HEK293 (cell line): ENCODE measurements at regions not wholly inside any gene's neighbourhood (a gene's known extent, or its start where the extent isn't known, plus 50 kb on each side); places are given as distances from the start of the nearest gene placed in this dataset.

Source experiments
- CTCF ChIA-PET: fragments of 350-600 bp; formaldehyde crosslinking; extraction: SDS; loops from one replicate; lab custom pipeline; 2021; ENCODE audit warnings: antibody characterized with exemption; lab: Yijun Ruan, JAX
- POLR2A ChIA-PET: fragments of 300-600 bp; formaldehyde crosslinking; extraction: SDS; loops from one replicate; lab custom pipeline; 2020; ENCODE audit warnings: antibody characterized with exemption, inconsistent platforms; lab: Yijun Ruan, JAX
- H3K27ac ChIP-seq: fragments of 200-500 bp; sonication (Bioruptor generic); 2 replicates; pipeline ENCODE4 v1.5.1; 2014; ENCODE audit warnings: low read depth, low read length, control low read depth, inconsistent platforms; ENCODE audit errors: extremely low read depth
- H3K36me3 ChIP-seq, 2 experiments: fragments of 200-500 bp in 1 of 2; sonication (Bioruptor generic) in 1 of 2; 1 replicate in 1 of 2; 2 replicates in 1 of 2; pipeline ENCODE4 v1.5.1; 2014 to 2017; ENCODE audit warnings: inconsistent platforms in 2 of 2, low read length in 2 of 2; ENCODE audit not compliant: control insufficient read depth in 2 of 2, insufficient read depth in 1 of 2
- H3K4me1 ChIP-seq: fragments of 200-500 bp; sonication (Bioruptor generic); 2 replicates; pipeline ENCODE4 v1.5.1; 2014; ENCODE audit warnings: mild to moderate bottlenecking, low read length, inconsistent platforms; ENCODE audit not compliant: control insufficient read depth, insufficient read depth
- H3K4me3 ChIP-seq: 2 replicates; pipeline ENCODE4 v1.5.1; 2011; ENCODE audit warnings: low read depth, mild to moderate bottlenecking, control low read depth, low read length, moderate library complexity
- H3K9me3 ChIP-seq: fragments of 200-500 bp; sonication (Bioruptor generic); 2 replicates; pipeline ENCODE4 v1.5.1; 2014; ENCODE audit warnings: low read depth, low read length, inconsistent platforms; ENCODE audit not compliant: control insufficient read depth, insufficient read depth
- FEZF1 ChIP-seq: fragments of 450-650 bp; formaldehyde crosslinking; IDR thresholded peaks from 2 replicates; pipeline ENCODE4 v1.5.1; 2016; ENCODE audit warnings: missing biosample characterization, missing genetic modification characterization
- GLI4 ChIP-seq: fragments of 450-650 bp; formaldehyde crosslinking; IDR thresholded peaks from 2 replicates; pipeline ENCODE4 v1.5.1; 2016; ENCODE audit warnings: missing biosample characterization, missing genetic modification characterization
- KLF8 ChIP-seq: fragments of 450-650 bp; formaldehyde crosslinking; IDR thresholded peaks from 2 replicates; pipeline ENCODE4 v1.5.1; 2016; ENCODE audit warnings: missing biosample characterization, missing genetic modification characterization
- KLF9 ChIP-seq: fragments of 450-650 bp; formaldehyde crosslinking; IDR thresholded peaks from 2 replicates; pipeline ENCODE4 v1.5.1; 2016; ENCODE audit warnings: missing biosample characterization, missing genetic modification characterization, low read depth
- PBX3 ChIP-seq: sonication (generic); formaldehyde crosslinking; IDR thresholded peaks from 2 replicates; pipeline ENCODE4 v1.8.1; 2022; ENCODE audit warnings: mild to moderate bottlenecking, moderate library complexity, missing genetic modification reagents
- PRDM4 ChIP-seq: fragments of 450-650 bp; formaldehyde crosslinking; IDR thresholded peaks from 2 replicates; pipeline ENCODE4 v1.5.1; 2017; ENCODE audit warnings: missing biosample characterization, missing genetic modification characterization
- PRDM6 ChIP-seq: fragments of 450-650 bp; formaldehyde crosslinking; IDR thresholded peaks from 2 replicates; pipeline ENCODE4 v1.5.1; 2017; ENCODE audit warnings: missing biosample characterization, missing genetic modification characterization
- ZBTB48 ChIP-seq: fragments of 450-650 bp; formaldehyde crosslinking; IDR thresholded peaks from 2 replicates; pipeline ENCODE4 v1.5.1; 2016; ENCODE audit warnings: missing biosample characterization, missing genetic modification characterization
- ZBTB49 ChIP-seq: fragments of 450-650 bp; formaldehyde crosslinking; IDR thresholded peaks from 2 replicates; pipeline ENCODE4 v1.5.1; 2016; ENCODE audit warnings: missing biosample characterization, missing genetic modification characterization, low read depth
- ZFP3 ChIP-seq: fragments of 450-650 bp; formaldehyde crosslinking; IDR thresholded peaks from 2 replicates; pipeline ENCODE4 v1.5.1; 2016; ENCODE audit warnings: low read depth, missing biosample characterization, missing genetic modification characterization
- ZFP41 ChIP-seq: fragments of 450-650 bp; formaldehyde crosslinking; IDR thresholded peaks from 2 replicates; pipeline ENCODE4 v1.5.1; 2016; ENCODE audit warnings: missing biosample characterization, missing genetic modification characterization, borderline replicate concordance
- ZIC2 ChIP-seq: fragments of 450-650 bp; formaldehyde crosslinking; IDR thresholded peaks from 2 replicates; pipeline ENCODE4 v1.5.1; 2016; ENCODE audit warnings: missing biosample characterization, missing genetic modification characterization
- ZNF140 ChIP-seq: fragments of 450-650 bp; formaldehyde crosslinking; IDR thresholded peaks from 2 replicates; pipeline ENCODE4 v1.5.1; 2016; ENCODE audit warnings: missing biosample characterization, missing genetic modification characterization
- ZNF157 ChIP-seq: fragments of 450-650 bp; formaldehyde crosslinking; IDR thresholded peaks from 2 replicates; pipeline ENCODE4 v1.5.1; 2016; ENCODE audit warnings: missing biosample characterization, missing genetic modification characterization
- ZNF16 ChIP-seq: fragments of 450-650 bp; formaldehyde crosslinking; IDR thresholded peaks from 2 replicates; pipeline ENCODE4 v1.5.1; 2016; ENCODE audit warnings: low read depth, missing biosample characterization, missing genetic modification characterization
- ZNF175 ChIP-seq: fragments of 450-650 bp; formaldehyde crosslinking; IDR thresholded peaks from 2 replicates; pipeline ENCODE4 v1.5.1; 2016; ENCODE audit warnings: missing biosample characterization, missing genetic modification characterization
- ZNF280C ChIP-seq: fragments of 450-650 bp; formaldehyde crosslinking; IDR thresholded peaks from 2 replicates; pipeline ENCODE4 v1.5.1; 2016; ENCODE audit warnings: missing biosample characterization, missing genetic modification characterization
- ZNF488 ChIP-seq: fragments of 450-650 bp; formaldehyde crosslinking; IDR thresholded peaks from 2 replicates; pipeline ENCODE4 v1.5.1; 2016; ENCODE audit warnings: missing biosample characterization, missing genetic modification characterization
- ZNF544 ChIP-seq: fragments of 450-650 bp; formaldehyde crosslinking; IDR thresholded peaks from 2 replicates; pipeline ENCODE4 v1.5.0; 2017; ENCODE audit warnings: missing biosample characterization, missing genetic modification characterization
- ZNF561 ChIP-seq: fragments of 450-650 bp; IDR thresholded peaks from 2 replicates; pipeline ENCODE4 v1.5.1; 2018; ENCODE audit warnings: missing biosample characterization, missing genetic modification characterization, borderline replicate concordance
- ZNF571 ChIP-seq: fragments of 450-650 bp; formaldehyde crosslinking; IDR thresholded peaks from 2 replicates; pipeline ENCODE4 v1.5.0; 2017; ENCODE audit warnings: missing biosample characterization, missing genetic modification characterization
- ZNF585B ChIP-seq: fragments of 450-650 bp; formaldehyde crosslinking; IDR thresholded peaks from 2 replicates; pipeline ENCODE4 v1.5.1; 2016; ENCODE audit warnings: missing biosample characterization, missing genetic modification characterization
- ZNF660 ChIP-seq: fragments of 450-650 bp; IDR thresholded peaks from 2 replicates; pipeline ENCODE4 v1.5.1; 2018; ENCODE audit warnings: missing biosample characterization, mild to moderate bottlenecking, missing genetic modification characterization
- ZNF776 ChIP-seq: fragments of 450-650 bp; formaldehyde crosslinking; IDR thresholded peaks from 2 replicates; pipeline ENCODE4 v1.5.0; 2017; ENCODE audit warnings: missing biosample characterization, missing genetic modification characterization, borderline replicate concordance
- ZSCAN16 ChIP-seq: fragments of 450-650 bp; formaldehyde crosslinking; IDR thresholded peaks from 2 replicates; pipeline ENCODE4 v1.5.1; 2016; ENCODE audit warnings: missing biosample characterization, missing genetic modification characterization

- TF ChIP-seq PRDM4 (tag by site-specific recombination) (no peak), PRDM6 (tag by site-specific recombination) (no peak)
These were observed 177.1 kb upstream of the LCORL start (continued) for GRCh38 chr4:18198653-18199052.

- Histone ChIP-seq H3K9me3 (no peaks in the 10 kb centered on the region), H3K36me3 (no peaks in the 10 kb centered on the region), H3K4me1 (no peaks in the 10 kb centered on the region), H3K27ac (no peak overlapping the region), H3K4me3 (no peak overlapping the region)
- TF ChIP-seq KLF9 (tag by site-specific recombination) (no peak), FEZF1 (tag by site-specific recombination) (no peak), PBX3 (CRISPR knock-in tag) (no peak), ZSCAN16 (tag by site-specific recombination) (no peak), ZFP41 (tag by site-specific recombination) (no peak), ZNF175 (tag by site-specific recombination) (no peak), ZNF571 (tag by site-specific recombination) (no peak), ZNF776 (tag by site-specific recombination) (no peak), KLF8 (tag by site-specific recombination) (no peak)
- ChIA-PET POLR2A (no interaction called here), CTCF (no interaction called here)
These were observed 175.9 kb upstream of the LCORL start for GRCh38 chr4:18197467-18197866.

- Histone ChIP-seq H3K4me3 (no peak overlapping the region), H3K9me3 (no peaks in the 10 kb centered on the region), H3K4me1 (no peaks in the 10 kb centered on the region), H3K36me3 (no peaks in the 10 kb centered on the region), H3K27ac (no peak overlapping the region)
- ChIA-PET CTCF (no interaction called here), POLR2A (no interaction called here)
- no peak for TF ChIP-seq ZNF280C (tag by site-specific recombination)
- TF ChIP-seq ZNF488 (tag by site-specific recombination), result no peak
- TF ChIP-seq ZNF16 (tag by site-specific recombination), result no peak
- TF ChIP-seq ZNF157, result no peak
- TF ChIP-seq ZBTB48 (tag by site-specific recombination), result no peak
- TF ChIP-seq ZNF585B (tag by site-specific recombination), result no peak
- no peak for TF ChIP-seq ZNF140
- TF ChIP-seq ZBTB49 (tag by site-specific recombination), result no peak
- TF ChIP-seq ZNF561 (tag by site-specific recombination), result no peak
- no peak for TF ChIP-seq ZNF544 (tag by site-specific recombination)
- no peak for TF ChIP-seq ZNF660 (tag by site-specific recombination)
- TF ChIP-seq ZIC2 (tag by site-specific recombination), result no peak
- TF ChIP-seq ZFP3, result no peak
- TF ChIP-seq GLI4 (tag by site-specific recombination), result no peak
These were observed 172.7 kb upstream of the LCORL start for GRCh38 chr4:18194278-18194677.
